IMR-90 (cell line): ENCODE measurements at regions not wholly inside any gene's neighbourhood (a gene's known extent, or its start where the extent isn't known, plus 50 kb on each side); places are given as distances from the start of the nearest gene placed in this dataset.

Experiments used
- ATAC-seq: fragments of 200-7000 bp; cut with Tn5 transposase; 2 replicates; pipeline ENCODE4 v1.9.1; 2020; ENCODE audit warnings: low read depth, mild to moderate bottlenecking, moderate library complexity
- BruUV-seq: library from RNA; stranded (reverse); fragments of 400-500 nt; replicated peaks from 2 replicates; lab custom pipeline; 2021; lab: Mats Ljungman, UMichigan
- CTCF ChIA-PET: fragments of 300-600 bp; formaldehyde crosslinking; extraction: SDS; loops from one replicate; lab custom pipeline; 2021; ENCODE audit warnings: antibody characterized with exemption; lab: Yijun Ruan, JAX
- POLR2A ChIA-PET: fragments of 300-600 bp; sonication (Branson Sonifier 250); formaldehyde crosslinking; loops from one replicate; lab custom pipeline; 2022; ENCODE audit warnings: antibody characterized with exemption; ENCODE audit not compliant: unreplicated experiment; lab: Charles Lee
- DNase-seq: peaks from one replicate; pipeline ENCODE4 v3.0.0; 2013
- H2AFZ ChIP-seq: replicated peaks from 2 replicates; pipeline ENCODE3; 2013; ENCODE audit warnings: low read length, mild to moderate bottlenecking; ENCODE audit not compliant: poor library complexity
- H2AK5ac ChIP-seq: 2 replicates; pipeline ENCODE4 v1.6.1; 2013; ENCODE audit warnings: low read depth, low read length, inconsistent platforms
- H2AK9ac ChIP-seq: replicated peaks from 2 replicates; pipeline ENCODE3; 2013; ENCODE audit warnings: mild to moderate bottlenecking, low read depth, low read length, moderate library complexity; ENCODE audit not compliant: poor library complexity
- H2BK120ac ChIP-seq: 2 replicates; pipeline ENCODE4 v1.6.1; 2013; ENCODE audit warnings: low read depth, low read length, inconsistent platforms
- H2BK15ac ChIP-seq: 3 replicates; pipeline ENCODE4 v1.6.1; 2013; ENCODE audit warnings: low read depth, low read length, inconsistent platforms
- H2BK20ac ChIP-seq: 2 replicates; pipeline ENCODE4 v1.6.1; 2013; ENCODE audit warnings: low read depth, mild to moderate bottlenecking, inconsistent platforms, low read length, moderate library complexity
- H2BK5ac ChIP-seq: 2 replicates; pipeline ENCODE4 v1.6.1; 2013; ENCODE audit warnings: mild to moderate bottlenecking, low read depth, low read length, inconsistent platforms; ENCODE audit not compliant: poor library complexity, severe bottlenecking
- H3K14ac ChIP-seq: replicated peaks from 2 replicates; pipeline ENCODE4 v1.6.1; 2013; ENCODE audit warnings: low read depth, low read length, inconsistent platforms
- H3K18ac ChIP-seq: 2 replicates; pipeline ENCODE4 v1.6.1; 2013; ENCODE audit warnings: low read depth, low read length, control low read depth
- H3K23ac ChIP-seq: 2 replicates; pipeline ENCODE4 v1.6.1; 2013; ENCODE audit warnings: low read depth, low read length, inconsistent platforms
- H3K27ac ChIP-seq: 2 replicates; pipeline ENCODE4 v1.5.1; 2013; ENCODE audit warnings: mild to moderate bottlenecking, control low read depth, low read length; ENCODE audit not compliant: insufficient read depth
- H3K27me3 ChIP-seq: 2 replicates; pipeline ENCODE4 v1.6.1; 2013; ENCODE audit warnings: low read length; ENCODE audit not compliant: control insufficient read depth, insufficient read depth
- H3K36me3 ChIP-seq: 2 replicates; pipeline ENCODE4 v1.6.1; 2013; ENCODE audit warnings: low read length, mixed read lengths; ENCODE audit not compliant: control insufficient read depth, insufficient read depth
- H3K4ac ChIP-seq: 2 replicates; pipeline ENCODE4 v1.6.1; 2013; ENCODE audit warnings: low read depth, low read length, inconsistent platforms
- H3K4me1 ChIP-seq: 2 replicates; pipeline ENCODE4 v1.6.1; 2013; ENCODE audit warnings: low read length, mixed read lengths; ENCODE audit not compliant: control insufficient read depth, insufficient read depth
- H3K4me2 ChIP-seq: 2 replicates; pipeline ENCODE4 v1.6.1; 2013; ENCODE audit warnings: low read depth, mild to moderate bottlenecking, control low read depth, low read length, moderate library complexity
- H3K4me3 ChIP-seq: 2 replicates; pipeline ENCODE4 v1.5.1; 2013; ENCODE audit warnings: low read depth, mild to moderate bottlenecking, control low read depth, low read length, moderate library complexity; ENCODE audit not compliant: insufficient read depth
- H3K56ac ChIP-seq: 2 replicates; pipeline ENCODE4 v1.6.1; 2013; ENCODE audit warnings: low read length, inconsistent platforms; ENCODE audit not compliant: insufficient read depth; ENCODE audit errors: extremely low read depth
- H3K79me1 ChIP-seq, 2 experiments: 2 replicates each; pipeline ENCODE4 v1.6.1; 2013; ENCODE audit warnings: low read length in 2 of 2, inconsistent platforms in 1 of 2, low read depth in 1 of 2
- H3K9ac ChIP-seq: 2 replicates; pipeline ENCODE4 v1.6.1; 2013; ENCODE audit warnings: low read depth, low read length, control low read depth
- H3K9me1 ChIP-seq: 2 replicates; pipeline ENCODE4 v1.6.1; 2013; ENCODE audit warnings: low read length, inconsistent platforms; ENCODE audit not compliant: insufficient read depth
- H3K9me3 ChIP-seq: 2 replicates; pipeline ENCODE4 v1.6.1; 2013; ENCODE audit warnings: low read length; ENCODE audit not compliant: control insufficient read depth, insufficient read depth
- H4K20me1 ChIP-seq: 2 replicates; pipeline ENCODE4 v1.6.1; 2013; ENCODE audit warnings: low read length, inconsistent platforms; ENCODE audit not compliant: insufficient read depth
- H4K5ac ChIP-seq: 2 replicates; pipeline ENCODE4 v1.6.1; 2013; ENCODE audit warnings: mild to moderate bottlenecking, low read depth, low read length, control low read depth
- H4K8ac ChIP-seq, 2 experiments: 2 replicates each; pipeline ENCODE4 v1.6.1; 2013; ENCODE audit warnings: low read depth in 2 of 2, low read length in 2 of 2, control low read depth in 1 of 2, inconsistent platforms in 1 of 2
- H4K91ac ChIP-seq: 2 replicates; pipeline ENCODE4 v1.6.1; 2013; ENCODE audit warnings: low read depth, low read length, inconsistent platforms; ENCODE audit not compliant: insufficient read depth
- BHLHE40 ChIP-seq: fragments of 150-350 bp; IDR thresholded peaks from 2 replicates; pipeline ENCODE4 v1.6.1; 2016; ENCODE audit warnings: mild to moderate bottlenecking, low read depth, low read length
- CEBPB ChIP-seq: IDR thresholded peaks from 2 replicates; pipeline ENCODE4 v1.6.1; 2012; ENCODE audit warnings: low read depth, low read length, improper control_type of control experiment
- CTCF ChIP-seq: conservative IDR thresholded peaks from 2 replicates; pipeline ENCODE4 v1.5.1; 2012; ENCODE audit warnings: mild to moderate bottlenecking, low read depth, low read length, improper control_type of control experiment
- ELK1 ChIP-seq: fragments of 150-350 bp; IDR thresholded peaks from 2 replicates; pipeline ENCODE4 v1.6.1; 2016; ENCODE audit warnings: low read depth, mild to moderate bottlenecking, low read length, moderate library complexity, borderline replicate concordance
- FOS ChIP-seq: fragments of 150-350 bp; IDR thresholded peaks from 2 replicates; pipeline ENCODE4 v1.6.1; 2016; ENCODE audit warnings: low read depth, low read length
- POLR2A ChIP-seq: IDR thresholded peaks from 2 replicates; pipeline ENCODE4 v1.6.1; 2012; ENCODE audit warnings: mild to moderate bottlenecking, low read depth, low read length
- RAD21 ChIP-seq: IDR thresholded peaks from 2 replicates; pipeline ENCODE4 v1.6.1; 2012; ENCODE audit warnings: low read length, improper control_type of control experiment
- RCOR1 ChIP-seq: IDR thresholded peaks from 2 replicates; pipeline ENCODE4 v1.6.1; 2012; ENCODE audit warnings: mild to moderate bottlenecking, low read length, improper control_type of control experiment; ENCODE audit not compliant: insufficient replicate concordance
- WGBS, 2 experiments: methylation state at CpG; one replicate each; pipeline versions ENCODE4 v1.1.5 to v1.1.7; 2013; ENCODE audit warnings: missing lambda C conversion rate in 2 of 2; ENCODE audit not compliant: insufficient read length in 1 of 2; ENCODE audit errors: extremely low coverage in 2 of 2; 5-methylcytosine and 5-hydroxymethylcytosine counted together
- dilution Hi-C: fragments of 300-500 bp; cut with HindIII; formaldehyde crosslinking; loops from one replicate; pipeline ENCODE4 v1.14.3; 2018; ENCODE audit warnings: low sequenced_read_pairs; ENCODE audit not compliant: unreplicated experiment
- in situ Hi-C: fragments of 300-500 bp; cut with MboI; formaldehyde crosslinking; loops from 3 replicates; pipeline ENCODE4 v1.14.3; 2019; ENCODE audit warnings: low sequenced_read_pairs, inconsistent platforms, mixed read lengths
- intact Hi-C: fragments of 100-400 bp; cut with micrococcal nuclease; formaldehyde crosslinking; loops from 2 replicates; pipeline ENCODE4 v1.10.0; 2022

- no peak overlapping the region for H3K4me2 ChIP-seq
- H2AK9ac ChIP-seq = no peak overlapping the region
- intact Hi-C loops = no loop called here
- no peak overlapping the region for H4K91ac ChIP-seq
- H3K27ac ChIP-seq = no peak overlapping the region
- 96% methylated on average over 8 of the region's 10 CpGs; no CpG with 5 or more reads in 1 of the 2 experiments for WGBS, 2 experiments
- H3K9me1 ChIP-seq = no peaks in the 10 kb centered on the region
- ChIA-PET CTCF (no interaction called here), POLR2A (no interaction called here)
- no peak overlapping the region for H3K14ac ChIP-seq
- peaks cover 2% of the 10 kb centered on the region; the same call in 1 of the 2 replicates for H3K9me3 ChIP-seq
- no peak overlapping the region for H2BK15ac ChIP-seq
- H3K79me1 ChIP-seq = no peaks in the 10 kb centered on the region
- no peak overlapping the region for H2AFZ ChIP-seq
- no peak overlapping the region for H2AK5ac ChIP-seq
- DNase-seq = no peak
- no peak overlapping the region for H3K56ac ChIP-seq
- no peak overlapping the region for H2BK120ac ChIP-seq
- dilution Hi-C loops = no loop called here
- no peaks in the 10 kb centered on the region for H4K20me1 ChIP-seq
- peaks cover 2% of the 10 kb centered on the region; the same call in 1 of the 2 replicates for H3K4me1 ChIP-seq
- no TSS peak for BruUV-seq
- no peak overlapping the region for H3K18ac ChIP-seq
- no peak overlapping the region for H2BK20ac ChIP-seq
- no peak for ATAC-seq
- no peak overlapping the region for H4K8ac ChIP-seq
- TF ChIP-seq POLR2A = no peak
- TF ChIP-seq ELK1 = no peak
- TF ChIP-seq FOS = no peak
- no peak for TF ChIP-seq BHLHE40
- TF ChIP-seq CEBPB = no peak
- no peak for TF ChIP-seq RCOR1
- TF ChIP-seq RAD21 = no peak
- no peak for TF ChIP-seq CTCF
- no peak overlapping the region for H3K23ac ChIP-seq
- H3K27me3 ChIP-seq = peaks cover 2% of the 10 kb centered on the region; the same call in 1 of the 2 replicates
- H4K5ac ChIP-seq = no peak overlapping the region
- H3K36me3 ChIP-seq = no peaks in the 10 kb centered on the region
- H3K9ac ChIP-seq = no peak overlapping the region
- no peak overlapping the region for H3K4me3 ChIP-seq
- H2BK5ac ChIP-seq = no peak overlapping the region
- H3K4ac ChIP-seq = no peak overlapping the region
- in situ Hi-C loops = no loop called here
These were observed 325.9 kb upstream of the NRP1 start for GRCh38 chr10:33660329-33660728.
